Retina (tissue), 1 donor: ENCODE measurements at regions not wholly inside any gene's neighbourhood (a gene's known extent, or its start where the extent isn't known, plus 50 kb on each side); places are given as distances from the start of the nearest gene placed in this dataset.
"Not testable (repeated sequence)": the region's sequence is repeated elsewhere in the genome, so short reads cannot be mapped to it uniquely, and the experiment has no call there.

Experiments
- DNase-seq: peaks from one replicate; pipeline ENCODE4 v3.0.0-alpha.2; 2016

DNA sequence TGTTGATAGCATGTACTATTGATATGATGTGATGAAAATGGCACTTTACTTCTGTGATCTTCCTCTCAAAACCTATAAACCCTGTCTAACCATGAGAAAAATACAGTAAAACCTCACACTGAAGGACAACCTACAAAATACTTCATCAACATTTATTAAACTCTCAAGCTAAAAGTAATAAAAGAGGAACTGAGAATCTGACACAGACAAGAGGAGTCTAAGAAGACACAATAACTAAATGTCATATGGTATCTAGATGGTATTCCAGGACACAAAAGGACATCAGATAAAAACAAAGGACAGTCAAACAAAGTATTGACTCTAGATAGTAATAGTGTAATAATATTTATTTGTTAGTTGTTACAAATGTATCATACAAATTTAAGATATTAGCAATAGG, 655.3 kb downstream of the SH3BGRL start:
- no peak for DNase-seq

DNA sequence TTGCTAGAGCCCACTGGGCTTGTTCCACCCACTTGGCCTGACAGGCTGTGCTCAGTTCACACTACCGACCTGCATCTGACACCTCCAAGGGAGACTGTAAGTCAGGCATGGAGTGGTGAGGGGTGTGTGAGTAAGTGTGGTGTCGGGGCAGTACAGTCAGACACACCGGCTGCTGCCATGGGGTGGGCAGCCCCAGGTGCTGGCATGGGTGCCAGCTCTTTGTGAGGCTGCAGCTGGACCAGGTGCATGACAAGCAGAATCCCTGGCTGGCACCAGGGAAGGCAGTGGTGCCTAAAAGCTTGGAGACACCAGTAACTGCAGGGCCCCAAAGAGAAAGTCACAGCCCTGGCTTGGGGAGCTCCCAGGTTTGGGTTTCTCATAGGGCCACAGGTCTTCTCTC, 665.0 kb downstream of the SH3BGRL start:
- DNase-seq: no peak

DNA sequence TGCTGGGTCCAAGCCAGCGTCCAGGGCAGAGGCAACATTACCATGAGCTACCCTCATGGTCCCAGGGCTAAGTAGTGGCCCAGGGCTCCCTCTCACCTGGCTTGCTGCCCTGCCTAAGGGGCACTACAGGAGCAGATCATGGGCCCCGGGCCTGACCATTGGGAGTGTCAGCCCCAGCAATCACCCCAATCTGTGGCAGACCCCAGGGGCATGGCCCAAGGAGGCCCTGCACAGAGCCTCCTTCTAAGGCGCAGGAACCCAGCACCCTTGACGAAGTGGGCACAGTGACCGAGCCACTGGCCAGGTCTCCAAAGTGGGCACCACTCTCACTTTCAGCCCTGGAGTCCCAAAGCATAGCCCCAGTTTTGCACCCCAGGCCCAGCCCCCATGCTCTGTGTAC, 667.1 kb downstream of the SH3BGRL start:
- no peak for DNase-seq

DNA sequence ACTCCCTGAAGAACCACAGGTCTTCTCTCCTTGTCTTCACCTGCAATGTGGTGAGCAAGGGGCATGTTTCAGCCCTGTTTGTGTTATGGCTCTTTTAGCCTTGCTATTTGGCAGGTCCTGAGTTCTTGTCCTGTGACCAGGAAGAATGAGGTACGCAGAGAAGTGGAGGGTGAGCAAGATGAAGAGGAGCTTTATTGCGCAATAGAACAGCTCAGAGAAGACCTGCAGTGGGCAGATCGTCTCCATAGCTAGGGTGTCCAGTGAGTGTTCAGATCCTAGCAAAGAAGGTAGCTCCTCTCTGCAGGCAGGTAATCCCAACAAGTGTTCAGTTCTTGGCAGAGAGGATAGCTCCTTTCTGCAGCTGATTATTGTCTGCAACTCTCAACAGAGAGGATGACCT, 672.9 kb downstream of the SH3BGRL start:
- DNase-seq: no peak

DNA sequence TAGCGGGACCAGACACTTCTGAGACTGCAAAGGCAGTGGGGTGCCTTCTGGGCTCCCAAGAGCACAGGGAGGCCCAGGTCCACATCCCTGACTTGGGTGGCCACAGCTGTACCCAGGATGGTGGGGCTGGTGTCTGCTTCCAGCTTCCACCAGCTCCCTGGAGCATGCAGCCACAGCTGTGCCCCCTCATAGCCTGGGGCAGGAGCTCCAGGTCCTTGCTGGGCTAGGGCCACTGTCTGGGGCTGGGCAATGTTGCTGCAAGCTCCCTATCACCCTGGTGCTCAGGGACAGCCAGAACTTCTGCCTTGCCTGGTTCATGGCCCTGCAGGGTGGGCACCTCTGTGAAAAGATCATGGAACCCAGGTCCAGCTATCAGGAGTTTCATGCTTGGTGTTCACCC, 673.9 kb downstream of the SH3BGRL start:
- no peak for DNase-seq

DNA sequence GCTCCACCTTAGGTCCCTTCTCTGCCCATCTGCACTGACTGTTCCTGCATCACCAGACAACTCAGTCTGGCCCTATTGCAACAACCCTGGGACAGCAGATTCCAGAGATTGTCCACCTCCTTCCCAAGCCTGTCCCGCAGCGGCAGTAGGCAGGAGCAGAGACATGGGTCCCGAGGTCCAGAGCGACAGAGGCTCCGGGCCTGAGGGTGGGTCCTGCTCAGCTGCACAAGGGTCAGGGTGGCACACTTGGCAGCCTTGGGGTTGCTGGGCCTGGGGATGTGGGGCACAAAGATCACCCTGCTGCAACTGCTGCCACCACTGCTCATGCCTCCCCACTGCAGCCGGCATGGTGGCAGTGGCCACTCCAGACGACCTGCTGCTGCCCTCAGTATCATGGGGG, 674.5 kb downstream of the SH3BGRL start:
- DNase-seq: no peak

DNA sequence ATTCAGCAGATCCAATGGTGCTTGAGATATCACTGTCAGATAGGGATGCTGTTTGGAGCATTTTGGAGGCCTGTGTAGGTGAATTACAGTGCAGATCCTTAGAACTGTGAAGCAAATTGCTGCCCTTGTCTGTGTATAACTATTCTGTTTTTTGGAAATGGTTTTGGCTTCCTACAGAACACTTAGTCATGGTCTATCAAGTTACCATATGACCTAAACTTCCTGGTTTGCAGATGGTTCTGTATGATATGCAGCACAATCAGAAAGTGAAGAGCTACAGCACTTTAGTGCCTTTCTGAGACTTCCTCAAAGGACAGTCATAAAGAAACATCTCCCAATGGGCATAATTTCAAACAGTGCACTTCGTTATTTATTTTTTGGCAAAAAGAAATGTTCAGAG, 688.6 kb downstream of the SH3BGRL start:
- no peak for DNase-seq

DNA sequence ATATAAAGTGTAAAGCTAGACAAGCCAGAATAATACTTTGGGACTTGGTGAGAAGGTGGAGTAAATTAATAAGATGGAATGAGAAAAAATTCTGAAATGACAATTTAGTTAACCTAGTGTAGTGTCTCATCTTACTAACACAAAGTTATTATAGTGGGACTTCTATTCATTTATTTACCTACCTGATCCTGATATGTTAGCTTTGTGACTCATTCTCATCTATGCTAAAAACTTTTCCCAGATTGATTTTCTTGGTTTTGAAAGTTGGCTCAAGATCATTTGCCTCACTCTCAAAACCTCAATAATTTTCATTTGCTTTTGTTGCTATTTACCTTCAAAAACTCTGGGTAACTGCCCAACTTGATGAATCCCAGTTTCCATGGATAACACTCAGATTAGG, 698.6 kb downstream of the SH3BGRL start:
- no peak for DNase-seq

DNA sequence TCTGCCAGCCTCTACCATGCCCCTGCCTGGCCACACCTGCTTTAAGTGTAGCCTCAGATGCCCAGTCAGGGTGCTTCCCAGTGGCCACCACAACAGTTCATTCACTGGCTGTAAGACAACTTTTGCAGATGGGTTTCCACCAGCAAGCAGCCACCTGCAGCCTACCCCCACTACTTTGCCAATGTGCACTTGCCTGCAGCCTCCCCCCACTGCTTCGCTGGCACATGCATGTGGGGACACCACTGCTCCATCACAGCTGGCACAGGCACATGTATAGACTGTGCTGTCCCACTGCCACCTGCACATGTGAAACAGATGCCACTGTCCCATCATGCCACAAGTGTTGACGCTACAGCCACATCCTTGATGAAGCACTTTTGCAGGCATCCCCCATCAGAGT, 723.9 kb downstream of the SH3BGRL start:
- DNase-seq: no peak

DNA sequence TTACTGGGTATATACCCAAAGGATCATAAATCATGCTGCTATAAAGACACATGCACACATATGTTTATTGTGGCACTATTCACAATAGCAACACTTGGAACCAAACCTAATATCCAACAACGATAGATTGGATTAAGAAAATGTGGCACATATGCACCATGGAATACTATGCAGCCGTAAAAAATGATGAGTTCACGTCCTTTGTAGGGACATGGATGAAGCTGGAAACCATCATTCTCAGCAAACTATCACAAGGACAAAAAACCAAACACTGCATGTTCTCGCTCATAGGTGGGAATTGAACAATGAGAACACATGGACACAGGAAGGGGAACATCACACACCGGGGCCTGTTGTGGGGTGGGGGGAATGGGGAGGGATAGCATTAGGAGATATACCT, 744.0 kb downstream of the SH3BGRL start:
- not testable (repeated sequence) for DNase-seq

DNA sequence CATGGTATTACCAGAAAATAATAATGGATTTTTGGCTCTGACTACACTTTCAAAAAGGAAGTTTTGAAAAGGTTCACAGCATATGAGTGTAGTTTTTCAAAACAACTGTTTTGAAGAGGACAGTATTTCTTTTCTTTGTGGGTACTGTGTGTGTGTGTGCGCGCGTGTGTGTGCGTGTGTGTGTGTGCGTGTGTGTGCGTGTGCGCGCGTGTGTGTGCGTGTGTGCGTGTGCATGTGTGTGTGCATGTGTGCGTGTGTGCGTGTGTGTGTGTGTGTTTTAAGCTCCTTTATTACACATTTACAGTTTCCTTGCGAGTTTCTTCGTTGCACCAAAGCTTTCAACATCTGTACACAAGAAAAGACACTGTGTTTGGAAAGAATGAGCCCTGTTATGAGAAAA, 755.4 kb downstream of the SH3BGRL start:
- no peak for DNase-seq

DNA sequence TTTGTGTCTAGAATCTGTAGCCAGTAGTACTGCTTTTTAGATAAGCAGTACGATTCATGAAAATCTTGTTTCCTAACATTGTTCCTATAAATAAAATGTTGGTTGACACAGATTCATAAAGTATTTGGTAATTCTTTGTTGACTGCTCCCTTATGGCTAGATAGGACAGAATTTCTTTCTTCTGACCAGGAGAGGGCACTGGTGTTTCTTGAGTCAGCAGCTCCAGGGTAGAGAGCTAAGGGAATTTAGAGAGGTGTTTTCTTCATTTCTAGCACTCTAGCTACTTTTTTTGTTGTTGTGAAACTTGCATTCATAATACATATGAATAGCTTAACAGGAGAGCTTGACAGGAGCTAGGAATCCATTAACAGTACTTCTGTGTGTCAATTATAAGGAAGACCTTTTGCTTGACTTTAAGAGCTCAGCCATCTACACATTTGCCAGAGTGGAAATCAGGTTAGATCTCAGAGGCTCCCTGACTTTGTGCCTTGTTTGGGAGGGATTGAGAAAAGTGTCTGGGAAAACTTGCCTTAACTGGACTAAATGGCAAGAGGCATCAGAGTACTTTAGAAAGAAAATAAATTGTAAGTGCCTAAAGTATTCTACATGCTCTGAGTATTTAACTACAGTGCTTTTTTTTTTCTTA, 756.1 kb downstream of the SH3BGRL start:
- peak; percentile 6 for DNase-seq

DNA sequence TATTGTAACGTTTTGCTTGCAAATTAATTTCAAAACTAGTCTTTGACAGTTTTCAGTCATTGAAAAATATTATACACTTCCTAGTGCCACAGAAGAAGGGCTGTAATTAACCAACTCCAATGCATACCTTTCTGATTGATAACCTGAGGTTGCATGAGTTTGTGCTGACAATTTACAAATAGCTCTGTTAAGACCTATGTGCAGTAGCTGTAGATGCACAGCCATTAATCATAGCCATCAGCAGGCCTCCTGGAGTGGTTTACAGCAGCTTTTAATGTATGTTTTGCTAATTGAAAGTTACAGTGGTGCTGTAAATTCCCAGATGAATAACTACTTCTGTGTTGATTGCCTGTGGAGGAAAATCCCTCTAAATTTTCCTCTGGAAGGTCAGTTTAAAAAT, 758.1 kb downstream of the SH3BGRL start:
- DNase-seq: no peak

DNA sequence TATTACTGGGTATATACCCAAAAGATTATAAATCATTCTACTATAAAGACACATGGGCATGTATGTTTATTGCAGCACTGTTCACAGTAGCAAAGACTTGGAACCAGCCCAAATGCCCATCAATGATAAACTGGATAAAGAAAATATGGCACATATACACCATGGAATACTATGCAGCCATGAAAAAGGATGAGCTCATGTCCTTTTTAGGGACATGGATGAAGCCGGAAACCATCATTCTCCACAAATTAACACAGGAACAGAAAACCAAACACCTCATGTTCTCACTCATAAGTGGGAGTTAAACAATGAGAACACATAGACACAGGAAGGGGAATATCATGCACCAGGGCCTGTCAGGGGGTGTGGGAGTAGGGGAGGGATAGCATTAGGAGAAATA, 772.5 kb downstream of the SH3BGRL start:
- not testable (repeated sequence) for DNase-seq

DNA sequence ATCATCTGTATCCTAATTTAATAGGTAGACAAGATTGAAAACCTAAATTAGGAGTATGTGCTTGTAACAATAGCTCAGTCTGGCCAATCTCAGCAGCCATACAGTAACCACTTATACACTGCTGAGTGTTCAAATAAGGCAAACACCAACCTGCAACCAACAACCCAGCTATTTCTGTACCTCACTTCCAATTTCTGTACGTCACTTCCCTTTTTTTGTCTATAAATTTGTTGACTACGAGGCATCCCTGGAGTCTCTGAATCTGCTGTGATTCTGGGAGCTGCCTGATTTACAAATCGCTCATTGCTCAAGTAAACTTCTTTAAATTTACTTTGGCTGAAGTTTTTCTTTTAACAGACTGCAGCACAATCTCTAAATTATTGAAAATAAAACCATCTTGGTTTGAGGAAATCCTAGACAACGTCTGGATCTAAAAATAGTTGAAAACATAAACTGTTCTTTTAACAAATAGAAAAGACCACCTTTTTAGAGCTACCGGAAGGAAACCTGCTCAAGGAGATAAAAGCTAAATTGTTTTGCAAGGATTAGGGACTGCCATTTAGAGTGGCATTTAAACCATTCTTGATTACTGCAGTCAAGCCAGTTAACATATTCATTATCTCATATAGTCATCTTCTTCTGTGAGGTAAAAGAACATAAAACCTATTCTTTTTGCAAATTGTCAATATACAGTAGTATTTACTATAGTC, 778.1 kb downstream of the SH3BGRL start:
- no peak for DNase-seq

DNA sequence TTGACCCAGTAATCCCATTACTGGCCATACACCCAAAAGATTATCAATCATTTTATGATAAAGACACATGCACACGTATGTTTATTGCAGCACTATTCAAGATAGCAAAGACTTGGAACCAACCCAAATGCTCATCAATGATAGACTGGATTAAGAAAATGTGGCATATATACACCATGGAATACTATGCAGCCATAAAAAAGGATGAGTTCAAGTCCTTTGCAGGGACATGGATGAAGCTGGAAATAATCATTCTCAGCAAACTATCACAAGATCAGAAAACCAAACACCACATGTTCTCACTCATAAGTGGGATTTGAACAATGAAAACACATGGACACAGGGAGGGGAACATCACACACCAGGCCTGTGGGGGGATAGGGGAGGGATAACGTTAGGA, 785.3 kb downstream of the SH3BGRL start:
- not testable (repeated sequence) for DNase-seq

DNA sequence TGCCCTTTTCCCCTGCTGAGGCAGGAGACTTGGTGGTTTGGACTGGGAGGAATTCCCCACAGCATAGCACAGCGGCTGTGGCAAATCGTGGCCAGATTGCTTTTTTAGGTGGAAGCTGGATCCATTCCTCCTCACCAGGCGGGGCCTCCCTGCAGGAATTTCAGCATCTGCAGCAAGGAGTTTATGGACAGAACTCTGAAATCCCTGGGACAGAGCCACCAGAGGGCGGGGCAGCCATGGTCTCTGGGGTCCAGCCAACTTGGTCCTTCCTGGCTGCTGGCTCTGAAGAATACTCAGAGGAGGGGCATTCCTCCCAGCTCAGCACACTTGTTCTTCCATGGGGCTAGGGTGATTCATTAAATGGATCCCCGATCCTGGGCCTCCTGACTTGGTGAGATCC, 794.3 kb downstream of the SH3BGRL start:
- DNase-seq: no peak

DNA sequence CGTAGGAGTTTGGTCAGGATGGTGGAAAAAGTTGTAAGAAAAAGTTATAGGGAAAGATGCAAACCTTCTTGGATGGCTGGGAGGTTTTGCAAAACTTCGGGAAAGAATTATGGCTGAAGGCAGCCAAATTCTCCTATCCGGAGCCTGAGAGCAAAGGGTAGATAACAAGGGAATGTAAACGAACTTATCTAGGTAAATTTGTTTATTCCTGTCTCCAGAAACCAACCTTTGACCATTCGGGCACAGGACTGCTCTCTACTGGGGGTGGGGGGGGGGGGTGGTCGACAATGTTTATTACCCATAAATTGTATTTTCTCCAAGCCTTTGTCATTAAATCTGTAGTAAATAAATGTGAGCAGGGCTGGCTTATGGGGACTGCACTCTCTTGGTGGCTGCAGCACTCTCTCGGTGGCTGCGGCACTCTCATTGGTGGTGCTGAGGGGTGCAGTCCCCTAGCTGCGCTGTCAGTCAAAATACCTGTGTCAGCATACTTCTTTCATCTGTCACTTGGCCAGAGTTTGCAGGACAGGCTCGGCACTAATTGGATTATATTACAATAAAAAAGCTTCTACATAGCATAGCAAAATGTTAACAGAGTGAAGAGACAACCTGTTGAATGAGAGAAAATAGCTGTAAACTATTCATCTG, 827.8 kb downstream of the SH3BGRL start:
- DNase-seq: no peak

DNA sequence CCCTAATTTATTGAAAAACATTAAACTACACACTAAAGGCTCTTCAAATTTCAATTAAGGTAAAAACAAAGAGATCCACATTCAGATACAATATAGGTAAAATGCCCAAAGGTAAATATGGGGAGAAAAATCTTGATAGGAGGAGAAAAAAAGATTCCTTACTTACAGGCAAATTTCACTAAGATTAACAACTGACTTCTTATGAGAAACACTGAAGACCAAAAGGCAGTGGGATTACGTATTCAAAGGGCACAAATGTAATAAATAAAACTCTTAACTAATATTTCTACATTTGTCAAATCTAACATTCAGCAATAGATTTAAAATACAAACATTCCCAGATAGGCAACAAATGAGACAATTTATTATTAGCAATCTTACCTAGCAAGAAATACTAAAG, 829.3 kb downstream of the SH3BGRL start:
- DNase-seq: no peak

DNA sequence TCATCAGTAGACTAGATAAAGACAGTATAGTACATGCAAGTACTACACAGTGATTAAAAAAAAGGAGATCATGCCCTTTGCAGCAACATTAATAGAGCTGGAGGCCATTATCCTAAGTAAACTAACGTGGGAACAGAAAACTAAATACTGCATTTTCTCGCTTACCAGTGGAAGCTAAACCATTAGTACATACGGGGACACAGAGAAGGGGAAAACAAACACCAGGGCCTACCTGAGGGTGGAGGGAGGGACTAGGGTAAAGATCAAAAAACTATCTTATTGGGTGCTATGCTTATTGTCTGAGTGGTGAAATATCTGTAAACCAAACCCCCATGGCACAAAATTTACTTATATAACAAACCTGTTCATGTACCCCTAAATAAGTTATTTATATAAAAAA, 836.9 kb downstream of the SH3BGRL start:
- no peak for DNase-seq

DNA sequence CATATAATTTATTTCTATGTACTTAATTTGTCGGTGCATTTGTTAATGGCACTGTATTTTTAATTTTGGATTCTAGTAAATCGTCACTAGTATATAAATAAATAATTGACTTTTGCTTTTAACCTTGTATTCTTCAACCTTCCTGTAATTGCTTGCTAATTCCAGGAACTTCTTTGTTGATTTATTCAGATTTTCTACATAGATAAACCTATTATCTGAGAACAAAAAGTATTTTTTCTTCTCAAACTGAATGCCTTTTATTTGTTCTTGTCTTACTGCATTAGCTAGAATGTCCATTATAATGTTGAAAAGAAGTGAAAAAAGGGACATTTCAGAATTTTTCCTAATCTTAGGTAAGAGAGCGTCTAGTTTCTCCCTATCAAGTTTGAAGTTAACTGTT, 839.1 kb downstream of the SH3BGRL start:
- no peak for DNase-seq

DNA sequence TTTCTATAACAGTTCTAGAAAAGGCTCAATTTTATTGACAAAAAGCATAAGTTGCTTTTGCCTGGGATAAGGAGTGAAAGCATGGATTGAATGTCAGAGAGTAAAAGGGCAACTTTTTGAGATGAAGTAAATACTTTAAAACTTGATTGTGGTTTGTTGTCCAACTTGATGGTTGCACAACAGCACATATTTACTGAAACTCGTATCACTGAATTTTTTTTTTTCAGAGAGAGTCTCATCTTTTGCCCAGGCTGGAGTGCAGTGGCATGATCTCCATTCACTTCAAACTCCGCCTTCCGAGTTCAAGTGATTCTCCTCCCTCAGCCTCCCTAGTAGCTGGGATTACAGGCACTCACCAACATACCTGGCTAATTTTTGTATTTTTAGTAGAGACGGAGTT, 856.8 kb downstream of the SH3BGRL start:
- no peak for DNase-seq

DNA sequence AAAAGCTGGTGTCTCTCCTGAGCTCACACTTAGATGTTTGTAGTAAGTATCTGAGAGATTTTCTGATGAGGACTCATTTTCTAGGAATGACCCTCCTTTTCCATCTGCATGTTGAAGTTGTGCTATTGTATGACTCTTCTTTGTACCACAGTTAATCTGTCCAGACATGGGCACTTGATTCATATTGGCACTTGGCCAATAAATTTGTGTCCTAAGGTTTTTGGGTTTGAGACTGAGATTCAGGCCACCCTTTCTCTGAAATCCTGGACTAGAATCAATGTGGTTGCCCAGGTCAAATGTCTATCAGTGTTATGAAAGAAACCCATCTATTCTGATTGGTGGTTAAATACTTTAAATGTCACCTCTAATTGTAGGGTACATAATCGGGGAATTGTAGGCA, 869.0 kb downstream of the SH3BGRL start:
- DNase-seq: no peak

DNA sequence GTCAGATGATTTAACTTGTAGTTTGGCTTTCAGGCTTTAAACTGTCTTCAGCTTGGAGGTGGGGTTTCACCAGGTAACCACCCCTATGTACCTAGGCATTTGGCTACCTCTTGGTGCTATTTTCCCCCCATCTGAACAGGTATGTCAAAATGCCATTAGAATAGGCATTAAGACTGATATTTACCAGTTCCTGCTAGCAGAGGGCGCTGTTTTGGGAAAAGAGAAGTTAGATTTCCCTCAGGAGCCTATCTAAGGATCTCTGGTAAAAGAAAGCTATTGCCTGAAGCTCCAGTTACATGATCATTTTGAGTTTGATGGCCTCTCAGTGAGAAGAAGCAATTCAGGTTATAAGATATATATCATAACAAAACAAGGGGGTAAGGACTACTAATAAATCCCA, 879.1 kb downstream of the SH3BGRL start:
- no peak for DNase-seq

DNA sequence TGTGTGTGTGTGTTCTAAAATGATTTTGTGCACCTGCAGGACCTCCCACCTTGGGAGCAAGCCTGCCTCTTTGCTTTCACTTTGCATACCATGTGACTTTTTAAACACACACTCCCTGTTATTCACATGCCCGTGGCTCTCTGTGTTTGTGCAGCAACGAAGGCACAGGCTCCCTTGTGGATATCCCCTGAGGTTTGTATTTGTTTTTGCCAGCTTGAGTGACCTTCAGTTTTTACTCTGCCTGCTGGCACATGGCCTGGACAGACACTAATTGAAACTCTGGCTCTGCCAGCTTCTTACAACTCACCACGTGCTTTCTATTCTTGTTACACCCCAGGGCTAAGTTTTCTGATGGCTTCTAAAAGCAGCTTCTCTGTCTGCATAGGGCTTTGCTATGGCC, 885.8 kb downstream of the SH3BGRL start:
- DNase-seq: no peak
